T-helper 1 cell treated with Interleukin-12 subunit alpha and Interleukin-12 subunit beta and Interleukin-4 antibody, amounts not matched to agents 30 ng/mL and 1 ng/mL, for 36 hours (primary cell): ENCODE measurements at regions not wholly inside any gene's neighbourhood (a gene's known extent, or its start where the extent isn't known, plus 50 kb on each side); places are given as distances from the start of the nearest gene placed in this dataset.

Experiments used
- intact Hi-C: fragments of 100-400 bp; cut with micrococcal nuclease; formaldehyde crosslinking; loops from one replicate; pipeline ENCODE4 v1.15.1; 2024

DNA sequence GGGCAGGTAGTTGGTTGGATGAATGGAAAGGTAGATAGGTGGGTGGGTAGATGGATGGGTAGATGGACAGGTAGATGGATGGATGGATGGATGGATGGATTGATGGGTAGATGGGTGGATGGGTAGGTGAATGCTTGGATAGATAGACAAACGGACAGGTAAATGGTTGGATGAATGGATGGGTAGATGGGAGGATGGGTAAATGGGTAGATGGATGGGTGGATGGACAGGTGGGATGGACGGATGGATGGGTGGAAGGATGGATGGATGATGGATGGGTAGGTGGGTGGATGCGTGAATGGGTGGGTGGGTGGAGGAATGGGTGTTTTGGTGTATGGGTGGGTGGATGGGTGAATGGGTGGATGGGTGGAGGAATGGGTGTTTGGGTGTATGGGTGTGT lies 50.1 kb upstream of the ASAP2 start:
- intact Hi-C loops = no loop called here

DNA sequence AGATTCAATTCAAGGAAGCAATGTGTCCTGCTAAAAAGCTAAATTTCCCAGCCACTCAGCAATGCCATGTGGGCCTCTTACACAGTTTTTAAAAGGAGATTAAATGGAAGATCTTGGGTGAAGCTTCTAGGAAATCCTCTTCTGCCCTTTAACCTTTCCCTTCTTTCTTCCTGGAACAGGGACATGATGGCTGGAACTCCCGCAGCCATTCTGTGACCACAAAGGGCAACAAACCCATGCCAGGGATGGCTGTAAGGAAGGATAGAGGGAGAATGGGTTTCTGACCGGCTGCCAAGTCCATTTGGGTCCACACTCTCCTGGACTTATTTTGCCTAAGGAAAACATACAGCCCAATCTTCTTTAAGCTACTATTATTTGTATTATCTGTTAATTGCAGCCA lies 52.6 kb upstream of the ASAP2 start:
- intact Hi-C loops = no loop called here

DNA sequence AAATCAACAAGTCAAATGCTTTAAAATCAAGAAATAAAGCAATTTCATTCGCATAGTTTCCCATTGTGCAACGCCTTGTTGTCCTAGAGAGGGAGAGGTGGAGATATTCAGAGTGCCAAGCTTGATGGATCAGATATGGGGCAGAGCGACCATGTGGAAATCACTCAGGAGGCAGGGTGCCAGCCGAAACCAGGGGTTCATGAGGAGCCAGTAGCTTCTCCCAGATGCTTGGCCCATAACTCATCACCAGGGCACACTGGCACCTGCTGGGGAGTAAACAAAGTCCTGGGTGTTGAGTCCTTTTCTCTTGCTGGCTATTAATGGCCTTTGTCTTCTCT lies 53.0 kb upstream of the ASAP2 start:
- intact Hi-C loops = no loop called here

DNA sequence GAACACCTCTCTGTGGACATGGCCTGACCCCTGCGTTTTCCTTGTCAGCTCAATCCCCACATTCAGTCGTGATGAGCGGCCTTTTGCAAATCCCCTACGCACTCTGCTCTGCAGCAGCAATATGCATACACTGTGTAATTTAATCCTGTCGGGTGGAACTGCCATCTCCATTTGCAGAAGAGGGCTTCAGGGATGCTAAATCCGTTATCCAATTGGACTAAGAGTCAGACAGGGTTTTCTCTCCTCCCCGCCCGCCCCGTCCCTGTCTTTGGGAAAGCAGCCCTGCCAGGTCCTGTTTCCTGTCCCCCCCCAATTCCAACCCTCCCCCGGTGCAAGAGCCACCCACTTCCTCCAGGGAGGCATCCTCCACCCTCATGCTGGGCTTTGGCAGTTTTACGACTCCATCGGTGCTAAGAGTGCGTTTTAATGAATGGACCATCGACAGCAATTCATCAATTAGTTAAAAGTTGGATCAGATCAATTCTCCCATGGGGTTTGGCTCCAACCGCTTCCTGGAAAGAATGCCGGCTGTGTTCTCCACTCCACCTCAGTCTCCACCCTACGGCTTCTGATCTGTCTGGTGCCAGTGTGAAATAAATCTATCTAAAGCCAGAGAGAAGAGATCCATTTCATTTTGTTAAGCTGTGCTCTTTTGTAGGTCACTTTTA lies 53.5 kb upstream of the ASAP2 start:
- intact Hi-C loops = no loop called here

DNA sequence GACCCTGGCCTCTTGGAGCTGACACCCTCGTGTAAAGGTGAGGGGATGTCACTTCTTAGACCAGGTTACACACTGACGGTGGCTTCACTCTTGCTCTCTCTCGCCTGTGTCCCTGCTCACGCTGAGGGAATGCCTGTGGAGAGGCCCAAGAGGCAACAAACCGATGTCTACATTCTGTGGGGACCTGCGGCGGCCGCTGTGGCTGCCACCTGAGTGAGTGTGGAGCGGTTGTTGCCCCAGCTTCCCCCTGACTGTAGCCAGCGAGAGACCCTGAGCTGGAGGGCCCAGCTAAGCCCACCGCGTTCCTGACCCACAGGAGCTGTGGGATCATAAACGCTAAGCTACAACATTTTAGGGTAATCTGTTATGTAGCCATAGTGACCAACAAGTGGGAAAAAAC lies 55.7 kb upstream of the ASAP2 start:
- intact Hi-C loops = no loop called here

DNA sequence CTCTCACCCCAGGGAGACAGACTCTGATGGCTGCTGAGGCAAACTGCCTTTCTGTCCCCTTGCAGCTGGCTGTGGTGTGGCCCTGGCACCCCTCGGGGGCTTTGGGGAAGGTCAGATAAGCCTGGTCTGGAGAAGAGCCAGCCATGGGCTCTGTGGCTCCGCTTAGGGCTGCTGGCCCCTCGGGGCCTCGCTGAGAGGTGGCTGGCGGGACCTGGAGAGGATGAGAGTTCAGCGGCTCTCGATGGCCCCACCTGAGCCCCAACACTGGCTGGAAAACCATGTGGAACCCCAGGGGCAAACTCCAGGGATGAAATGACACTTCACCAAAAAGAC lies 56.1 kb upstream of the ASAP2 start:
- intact Hi-C loops = no loop called here

DNA sequence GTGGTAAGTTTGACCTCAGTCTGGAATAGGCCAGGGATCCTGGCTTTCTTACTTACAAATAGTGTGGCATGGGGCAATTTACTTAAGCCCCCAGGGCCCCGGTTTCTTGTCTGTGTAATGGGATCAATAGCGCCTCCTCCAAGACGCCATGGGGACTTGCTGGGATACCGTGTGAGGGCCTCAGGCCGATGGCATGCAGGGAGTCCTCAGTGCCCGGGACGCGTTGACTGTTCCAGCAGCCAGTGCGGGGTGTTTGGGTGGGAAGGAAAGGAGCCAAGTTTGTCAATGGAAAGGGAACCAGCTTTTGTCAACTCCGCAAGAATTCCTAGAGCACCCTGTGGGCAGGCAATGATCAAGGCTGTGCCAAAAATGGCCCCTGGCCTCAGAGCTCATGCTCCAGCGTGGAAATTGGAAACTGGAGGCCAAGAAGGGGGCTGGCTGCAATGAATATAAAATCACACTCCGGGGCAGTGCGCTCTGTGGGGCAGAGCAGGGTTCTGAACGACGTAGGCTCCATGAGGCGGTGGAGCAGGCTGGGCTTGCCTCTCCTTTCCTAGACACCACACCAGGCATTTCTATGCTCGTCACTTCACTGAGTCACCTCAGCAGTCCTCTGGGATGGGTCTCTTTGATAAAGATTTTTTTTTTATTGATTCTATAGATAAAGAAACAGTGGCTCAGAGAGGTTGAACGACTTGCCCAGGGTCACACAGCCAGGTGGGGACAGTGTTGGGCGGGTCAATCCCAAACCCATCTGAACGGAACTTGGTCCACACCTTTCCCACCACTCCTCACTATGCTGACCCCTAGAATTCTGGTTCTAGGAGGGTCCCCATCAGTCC lies 56.7 kb upstream of the ASAP2 start:
- intact Hi-C loops = loop anchor here (10.0 kb wide), 1 partner anchor 205 kb away; no protein-coding TSS in a partner anchor

DNA sequence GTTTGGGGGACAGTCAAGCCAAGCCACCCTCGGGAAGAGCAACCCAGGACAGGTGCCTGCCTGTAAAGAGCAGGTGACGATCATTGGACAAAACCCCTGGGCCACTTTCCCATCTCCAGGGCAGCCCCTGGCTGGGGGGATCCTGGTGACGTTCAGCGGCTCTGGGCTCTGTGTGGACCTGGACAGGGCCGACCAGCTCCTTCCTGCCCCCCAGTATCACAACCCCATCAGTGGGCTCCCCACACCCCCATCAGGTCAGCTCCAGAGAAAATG lies 57.3 kb upstream of the ASAP2 start:
- intact Hi-C loops = loop anchor here (10.0 kb wide), 1 partner anchor 205 kb away; no protein-coding TSS in a partner anchor

DNA sequence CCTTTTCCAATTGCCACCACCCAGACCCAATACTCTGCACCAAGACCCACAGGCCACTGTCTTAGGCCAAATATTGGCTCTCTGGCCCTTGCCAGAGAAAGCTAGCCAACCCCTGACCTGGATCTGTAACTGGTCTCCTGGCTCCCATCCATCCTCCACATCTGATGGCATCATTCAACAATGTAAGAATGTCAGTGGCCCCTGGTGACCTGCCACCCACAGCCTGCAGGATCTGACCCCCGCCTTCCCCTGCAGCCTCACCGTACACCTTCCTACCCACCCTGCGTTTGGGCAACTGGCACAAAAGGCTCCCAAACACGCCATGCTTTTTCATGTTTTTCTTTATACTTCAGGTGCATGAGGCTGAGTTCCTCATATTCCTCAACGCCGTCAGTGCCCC lies 60.0 kb upstream of the ASAP2 start:
- intact Hi-C loops = loop anchor here (10.0 kb wide), 1 partner anchor 208 kb away; no protein-coding TSS in a partner anchor

DNA sequence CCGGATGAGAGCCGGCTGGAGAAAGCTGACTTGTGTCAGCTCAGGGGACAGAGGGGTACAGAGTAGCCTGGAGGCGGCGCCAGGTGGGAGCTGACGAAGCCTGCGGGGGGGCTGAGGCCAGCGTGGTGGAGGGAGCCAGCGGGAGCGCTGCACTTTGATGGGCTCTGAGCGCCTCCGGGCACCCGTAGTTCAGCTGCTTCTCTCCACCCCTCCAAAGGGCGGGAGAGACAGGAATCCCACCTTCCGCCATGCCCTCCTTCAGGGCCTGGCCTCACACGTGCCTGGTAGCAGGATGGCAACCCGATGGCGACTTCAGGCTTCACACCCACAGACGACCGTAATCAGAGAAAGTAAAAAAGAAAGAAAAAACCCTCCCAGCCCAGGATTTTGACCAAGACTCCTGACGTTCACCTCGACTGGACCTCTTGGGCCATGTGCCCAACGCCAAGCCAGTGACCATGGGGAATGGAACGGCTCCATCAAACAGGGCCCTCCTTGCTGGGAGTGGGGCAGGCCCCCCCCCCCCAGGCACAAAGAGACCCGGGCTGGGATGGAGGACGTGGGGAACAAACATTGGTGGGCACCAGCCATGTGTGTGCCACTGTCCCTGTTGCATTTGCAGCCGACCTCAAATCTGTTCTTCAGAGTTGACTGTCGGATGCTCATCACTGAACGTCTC lies 60.7 kb upstream of the ASAP2 start:
- intact Hi-C loops = loop anchor here (10.0 kb wide), 1 partner anchor 209 kb away; no protein-coding TSS in a partner anchor

DNA sequence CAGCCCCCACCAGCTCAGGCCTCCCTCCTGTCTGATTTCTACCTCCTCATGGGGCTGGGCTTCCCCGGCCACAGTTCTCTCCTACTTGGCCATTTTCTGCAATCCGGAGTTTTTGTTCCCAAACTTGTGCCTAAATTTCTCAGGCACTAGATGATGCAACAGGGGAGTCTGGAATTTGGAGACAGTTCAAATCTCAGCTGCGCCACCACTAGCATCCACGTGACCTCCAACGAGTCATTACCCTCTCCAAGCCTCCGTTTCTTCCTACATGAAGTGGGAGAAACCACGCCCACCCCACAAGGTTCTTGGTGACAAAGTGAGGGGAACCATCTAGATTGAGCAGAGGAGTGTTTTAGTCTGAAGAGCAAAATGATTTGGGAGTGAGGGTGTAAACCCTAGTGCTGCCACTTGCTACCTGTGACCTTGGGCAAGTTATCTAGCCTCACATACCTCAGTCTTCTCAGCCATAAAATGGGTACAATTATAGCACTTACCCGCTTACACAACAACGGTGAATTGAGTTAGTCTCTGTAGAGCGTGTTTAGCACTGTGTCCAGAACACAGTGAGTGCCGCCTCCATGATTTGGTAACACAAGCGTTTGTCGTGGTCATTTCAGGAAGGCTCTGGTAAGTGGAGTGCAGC lies 61.4 kb upstream of the ASAP2 start:
- intact Hi-C loops = loop anchor here (10.0 kb wide), 1 partner anchor 210 kb away; no protein-coding TSS in a partner anchor

DNA sequence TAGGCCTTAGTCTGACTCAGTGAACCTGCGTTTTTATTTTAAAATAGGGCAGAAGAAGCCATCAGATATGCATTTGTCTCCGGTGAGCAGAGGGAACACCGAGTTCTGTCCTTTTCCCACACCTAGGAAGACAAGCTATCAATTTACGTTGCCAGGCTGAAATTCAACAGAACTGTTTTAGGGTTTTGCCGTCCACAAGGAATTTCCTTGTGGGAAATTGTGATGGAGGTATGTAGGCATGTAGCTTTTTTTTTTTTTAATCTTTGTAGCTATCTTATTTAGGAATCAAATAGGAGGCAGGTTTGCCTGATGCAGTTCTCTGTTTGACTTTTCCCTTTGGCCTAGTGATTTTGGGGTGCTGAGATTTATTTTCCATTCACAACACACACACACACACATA lies 62.0 kb upstream of the ASAP2 start:
- intact Hi-C loops = loop anchor here (5.0 to 10.0 kb wide), 2 partner anchors 210 to 593 kb away; no protein-coding TSS in a partner anchor

DNA sequence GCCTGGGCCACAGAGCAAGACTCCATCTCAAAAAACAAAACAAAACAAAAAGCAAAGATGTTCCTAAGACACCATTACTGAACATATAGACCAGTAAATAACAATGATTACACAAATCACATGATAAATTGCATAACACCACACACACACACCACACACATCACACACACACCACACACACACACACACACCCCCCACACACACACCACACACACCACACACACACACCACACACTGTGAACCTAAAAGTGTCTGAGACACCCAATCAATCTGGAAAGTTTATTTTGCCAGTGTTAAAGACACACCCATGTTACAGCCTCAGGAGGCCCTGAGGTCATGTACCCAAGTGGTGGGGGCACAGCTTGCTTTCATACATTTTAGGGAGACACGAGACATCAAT lies 62.6 kb upstream of the ASAP2 start:
- intact Hi-C loops = loop anchor here (5.0 to 10.0 kb wide), 2 partner anchors 211 to 593 kb away; no protein-coding TSS in a partner anchor

DNA sequence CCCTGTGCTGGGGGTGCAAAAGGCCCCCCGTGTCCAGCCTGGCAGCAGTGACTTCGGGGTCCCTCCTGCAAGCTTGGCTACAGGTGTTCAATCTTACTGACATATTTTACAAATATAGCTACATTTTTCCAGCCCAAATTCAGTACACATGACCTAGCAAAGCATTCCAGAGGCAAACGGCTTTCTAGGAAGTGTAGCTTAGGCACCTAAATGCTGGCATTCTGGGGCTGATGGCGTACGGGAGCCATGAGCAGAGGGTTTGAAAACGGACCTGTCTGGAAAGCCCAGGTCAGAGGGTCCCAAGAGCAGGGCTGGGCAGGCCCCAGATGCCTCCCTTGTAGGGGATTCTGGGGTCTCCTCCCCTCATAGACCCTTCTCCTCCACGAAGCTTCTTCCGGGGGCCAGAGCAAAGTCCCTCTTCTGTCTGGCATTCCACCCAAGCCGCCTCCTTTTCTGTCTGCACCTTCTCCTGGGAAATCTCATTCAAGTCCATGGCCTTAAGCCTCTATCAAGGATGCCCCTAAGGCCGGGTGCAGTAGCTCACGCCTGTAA lies 63.3 kb upstream of the ASAP2 start:
- intact Hi-C loops = loop anchor here (5.0 to 10.0 kb wide), 2 partner anchors 211 to 594 kb away; no protein-coding TSS in a partner anchor

DNA sequence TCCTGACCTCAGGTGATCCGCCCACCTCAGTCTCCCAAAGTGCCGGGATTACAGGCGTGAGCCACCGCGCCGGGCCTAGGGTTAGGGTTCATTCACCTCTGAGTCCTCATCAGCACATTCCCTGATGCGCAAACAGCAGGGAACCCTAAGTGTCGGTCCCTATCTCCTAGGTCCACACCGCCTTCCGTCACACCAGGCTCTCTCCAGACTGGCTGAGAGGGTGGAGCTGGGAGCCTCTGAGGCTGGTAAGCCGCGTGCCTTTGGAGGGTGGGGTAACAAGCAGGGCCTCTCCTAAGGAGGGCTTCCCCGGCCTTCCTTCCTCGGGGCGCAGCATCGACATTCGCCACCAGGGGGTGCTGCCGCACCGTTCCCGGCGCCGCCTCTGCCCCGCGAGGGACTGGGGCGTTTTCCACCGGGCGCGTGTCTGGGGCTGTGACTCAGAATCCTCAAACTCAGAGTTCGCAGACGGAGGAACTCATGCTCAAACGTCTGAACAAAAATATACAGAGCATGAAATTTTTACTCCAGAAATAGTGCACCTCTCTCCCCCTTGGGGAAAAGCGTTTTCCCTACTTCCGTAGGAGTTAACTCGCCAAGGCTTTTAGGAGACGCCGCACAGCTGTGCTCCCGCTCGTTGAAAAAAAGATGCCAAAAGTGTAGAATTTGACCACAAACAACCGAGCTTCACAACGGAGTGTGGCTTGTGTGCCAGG lies 63.9 kb upstream of the ASAP2 start:
- intact Hi-C loops = loop anchor here (1.0 to 10.0 kb wide), 4 partner anchors 212 to 906 kb away; partner anchors contain the start of genes CPSF3 and ITGB1BP1

DNA sequence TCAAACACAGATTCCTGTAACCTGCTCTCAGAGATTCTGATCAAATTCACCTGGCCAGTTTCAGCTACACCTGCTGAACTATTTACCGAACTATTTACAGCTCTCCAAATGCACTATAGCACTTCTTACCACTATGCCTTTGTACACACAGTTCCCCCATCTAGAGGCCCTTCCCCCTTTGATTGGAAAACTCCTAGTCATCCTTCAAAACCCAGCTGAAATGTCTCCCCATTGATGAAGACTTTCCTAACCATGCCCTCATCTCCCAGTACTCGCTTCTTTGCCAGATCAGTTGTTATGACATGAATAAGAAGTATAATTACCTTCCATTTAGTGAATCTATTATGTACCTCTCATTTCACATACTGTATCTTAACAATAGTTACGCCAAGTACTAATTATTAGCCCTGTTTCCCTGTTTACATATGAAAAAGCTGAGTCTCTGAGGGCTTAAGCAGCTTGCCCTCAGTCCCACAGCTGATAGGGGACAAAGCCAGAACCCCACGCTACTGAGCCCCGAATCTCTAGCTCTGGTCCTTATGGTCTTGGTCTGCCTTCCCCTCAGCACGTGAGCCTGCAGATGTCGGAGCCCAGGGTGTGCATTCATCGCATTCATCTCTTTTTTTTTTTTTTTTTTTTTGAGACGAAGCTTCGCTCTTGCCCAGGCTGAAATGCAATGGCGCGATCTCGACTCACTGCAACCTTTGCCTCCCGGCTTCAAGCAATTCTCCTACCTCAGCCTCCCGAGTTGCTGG lies 64.7 kb upstream of the ASAP2 start:
- intact Hi-C loops = loop anchor here (1.0 to 10.0 kb wide), 4 partner anchors 213 to 906 kb away; partner anchors contain the start of genes CPSF3 and ITGB1BP1

DNA sequence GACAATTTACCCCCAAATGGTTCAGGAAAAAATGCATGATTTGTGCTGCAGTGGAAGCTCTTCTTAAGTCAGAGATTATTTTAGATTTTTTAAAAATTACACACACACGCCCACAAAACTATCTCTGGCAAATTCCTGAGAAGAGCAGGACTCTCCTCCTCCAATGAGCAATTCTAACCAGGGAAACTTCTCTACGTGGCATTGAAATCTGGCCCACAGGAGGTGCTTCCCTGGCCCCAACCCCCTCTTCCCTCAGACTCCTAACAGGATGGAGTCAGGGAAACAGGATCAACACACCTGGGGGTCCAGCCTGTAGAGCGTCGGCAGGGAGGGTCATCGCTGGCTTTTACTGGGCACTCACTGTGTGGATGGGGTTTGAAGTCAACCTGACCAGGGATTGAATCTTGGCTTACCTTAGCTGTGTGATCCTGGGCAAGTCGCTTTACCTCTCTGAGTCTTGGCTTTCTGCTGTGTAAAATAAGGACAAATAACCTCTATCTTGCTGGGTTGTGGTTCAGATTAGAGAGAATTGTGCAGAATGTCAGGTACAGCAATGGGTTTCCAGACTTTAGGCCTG lies 65.4 kb upstream of the ASAP2 start:
- intact Hi-C loops = loop anchor here (5.0 to 10.0 kb wide), 2 partner anchors 214 to 596 kb away; no protein-coding TSS in a partner anchor

DNA sequence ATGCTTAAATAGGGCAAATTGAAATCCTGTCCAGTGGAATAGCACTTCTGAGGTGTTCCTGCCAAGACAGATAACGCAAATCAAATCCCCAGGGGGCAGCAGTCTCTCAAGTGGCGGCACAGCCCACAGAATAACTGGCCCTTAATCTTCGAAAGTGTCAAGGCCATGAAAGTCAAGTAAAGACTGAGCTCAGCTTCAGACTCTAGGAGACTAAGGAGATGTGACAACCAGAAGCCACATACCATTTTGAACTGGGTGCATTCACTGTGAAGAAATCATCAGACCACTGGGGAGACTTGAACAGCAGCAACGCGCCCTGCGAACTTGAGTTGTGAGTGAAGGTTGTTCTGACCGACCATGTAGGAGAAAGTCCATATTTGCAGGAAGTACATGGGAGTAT lies 66.0 kb upstream of the ASAP2 start:
- intact Hi-C loops = loop anchor here (5.0 to 10.0 kb wide), 2 partner anchors 214 to 597 kb away; no protein-coding TSS in a partner anchor
